ENCODE measurements at regions not wholly inside any gene's neighbourhood (a gene's known extent, or its start where the extent isn't known, plus 50 kb on each side); places are given as distances from the start of the nearest gene placed in this dataset.

DNA sequence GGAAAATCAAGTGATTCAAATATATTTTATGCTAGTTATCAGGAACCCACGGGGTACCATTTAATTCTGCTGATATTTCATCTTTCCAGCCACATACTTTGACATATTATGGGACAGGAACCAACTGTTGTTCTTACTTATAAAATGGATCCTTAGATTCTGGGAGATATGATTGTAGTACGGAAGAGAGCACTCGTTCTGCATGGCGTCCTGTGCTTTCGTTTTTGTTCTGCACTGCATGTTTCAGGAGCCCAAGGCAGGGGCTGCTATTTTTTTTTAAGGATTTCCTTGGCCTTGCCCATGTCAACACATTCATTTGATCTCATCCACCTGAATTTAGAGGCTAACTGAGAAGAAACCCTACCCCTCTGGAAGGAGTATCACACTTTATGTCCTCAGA lies 245.5 kb upstream of the TLL1 start:
- Histone ChIP-seq H2AFZ (replicated peaks) (no peak overlapping the region), H3K9ac (no peak overlapping the region), H4K20me1 (ENCODE audit: low read depth) (no peaks in the 10 kb centered on the region), H3K4me2 (no peak overlapping the region), H3K4me1 (no peaks in the 10 kb centered on the region), H3K27me3 (no peaks in the 10 kb centered on the region), H3K27ac (no peak overlapping the region), H3F3A (ENCODE audit: low read depth) (no peaks in the 10 kb centered on the region), H3K4me3 (no peak overlapping the region), H3K36me3 (no peaks in the 10 kb centered on the region), H3K79me2 (ENCODE audit: low read depth) (no peaks in the 10 kb centered on the region), H3K9me3 (ENCODE audit: low read depth) (no peaks in the 10 kb centered on the region)
- TF ChIP-seq CTCF (IDR thresholded peaks at IDR 0.05) (no peak), EZH2phosphoT487 (IDR thresholded peaks at IDR 0.05) (no peak), EZH2 (IDR thresholded peaks at IDR 0.05) (no peak)
- H3K27ac Mint-ChIP-seq: no peak overlapping the region
- no peaks in the 10 kb centered on the region for H3K36me3 Mint-ChIP-seq
- no peak overlapping the region for H3K4me3 Mint-ChIP-seq
- H3K4me1 Mint-ChIP-seq: peaks cover 15% of the 10 kb centered on the region
- H3K9me3 Mint-ChIP-seq: peaks cover 3% of the 10 kb centered on the region
- no peak for DNase-seq (ENCODE audit: low spot score)
- H3K27me3 Mint-ChIP-seq (ENCODE audit: insufficient read depth, low read depth): no peaks in the 10 kb centered on the region

DNA sequence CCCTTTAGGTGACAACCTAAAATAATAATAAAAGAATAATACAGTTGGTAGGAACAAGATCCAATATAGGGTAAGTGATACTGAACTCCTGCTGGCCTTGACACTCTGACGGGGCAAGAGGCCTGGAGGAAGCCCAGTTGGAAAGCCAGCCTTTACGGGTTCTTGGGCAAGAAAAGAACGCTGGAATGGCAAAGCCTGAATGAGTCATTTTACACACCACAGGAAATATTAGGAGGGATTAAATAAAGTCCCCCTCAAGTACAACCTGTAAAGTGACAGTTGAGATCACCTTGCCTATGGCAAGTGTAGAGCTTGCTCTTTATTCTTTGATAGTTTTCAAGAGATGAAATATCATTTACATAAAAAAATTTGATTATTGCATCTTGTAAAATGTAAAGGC lies 244.5 kb upstream of the TLL1 start:
- Mint-ChIP-seq H3K9me3 (peaks cover 3% of the 10 kb centered on the region), H3K27ac (no peak overlapping the region), H3K4me1 (peaks cover 15% of the 10 kb centered on the region), H3K4me3 (no peak overlapping the region), H3K36me3 (no peaks in the 10 kb centered on the region), H3K27me3 (ENCODE audit: insufficient read depth, low read depth) (no peaks in the 10 kb centered on the region)
- H3K4me3 ChIP-seq: no peak overlapping the region
- H3K27me3 ChIP-seq: no peaks in the 10 kb centered on the region
- no peaks in the 10 kb centered on the region for H3K36me3 ChIP-seq
- H3K4me2 ChIP-seq: no peak overlapping the region
- DNase-seq (ENCODE audit: low spot score): no peak
- no peak overlapping the region for H3K27ac ChIP-seq
- no peaks in the 10 kb centered on the region for H3F3A ChIP-seq (ENCODE audit: low read depth)
- no peaks in the 10 kb centered on the region for H3K79me2 ChIP-seq (ENCODE audit: low read depth)
- H4K20me1 ChIP-seq (ENCODE audit: low read depth): no peaks in the 10 kb centered on the region
- no peak overlapping the region for H2AFZ ChIP-seq (replicated peaks)
- no peak overlapping the region for H3K9ac ChIP-seq
- no peaks in the 10 kb centered on the region for H3K4me1 ChIP-seq
- H3K9me3 ChIP-seq (ENCODE audit: low read depth): no peaks in the 10 kb centered on the region
- TF ChIP-seq CTCF (IDR thresholded peaks at IDR 0.05): no peak
- no peak for TF ChIP-seq EZH2phosphoT487 (IDR thresholded peaks at IDR 0.05)
- no peak for TF ChIP-seq EZH2 (IDR thresholded peaks at IDR 0.05)

- no peak overlapping the region for H3K4me3 ChIP-seq
- Mint-ChIP-seq H3K27ac (no peak overlapping the region), H3K9me3 (peaks cover 8% of the 10 kb centered on the region), H3K27me3 (ENCODE audit: insufficient read depth, low read depth) (no peaks in the 10 kb centered on the region), H3K4me3 (no peak overlapping the region), H3K36me3 (no peaks in the 10 kb centered on the region), H3K4me1 (peaks cover 17% of the 10 kb centered on the region)
- H3K9me3 ChIP-seq (ENCODE audit: low read depth): no peaks in the 10 kb centered on the region
- no peaks in the 10 kb centered on the region for H3K27me3 ChIP-seq
- no peak for TF ChIP-seq EZH2 (IDR thresholded peaks at IDR 0.05)
- TF ChIP-seq CTCF (IDR thresholded peaks at IDR 0.05): no peak
- TF ChIP-seq EZH2phosphoT487 (IDR thresholded peaks at IDR 0.05): no peak
- H3K4me2 ChIP-seq: no peak overlapping the region
- no peak overlapping the region for H3K9ac ChIP-seq
- no peak for DNase-seq (ENCODE audit: low spot score)
- H3K27ac ChIP-seq: no peak overlapping the region
- no peaks in the 10 kb centered on the region for H3F3A ChIP-seq (ENCODE audit: low read depth)
- no peaks in the 10 kb centered on the region for H3K36me3 ChIP-seq
- H3K4me1 ChIP-seq: no peaks in the 10 kb centered on the region
- H2AFZ ChIP-seq (replicated peaks): peak overlapping the region; percentile 4
- H4K20me1 ChIP-seq (ENCODE audit: low read depth): no peaks in the 10 kb centered on the region
- no peaks in the 10 kb centered on the region for H3K79me2 ChIP-seq (ENCODE audit: low read depth)
Measured at GRCh38 chr4:165630671-165631070, 242.4 kb upstream of the TLL1 start.
